Gastrocnemius medialis (tissue), 4 donors: ENCODE measurements at regions not wholly inside any gene's neighbourhood (a gene's known extent, or its start where the extent isn't known, plus 50 kb on each side); places are given as distances from the start of the nearest gene placed in this dataset.
"Not testable (repeated sequence)": the region's sequence is repeated elsewhere in the genome, so short reads cannot be mapped to it uniquely, and the experiment has no call there.

Source experiments
- POLR2A ChIP-seq, 2 donors: fragments of 450-650 bp; IDR thresholded peaks; one replicate each; pipeline ENCODE4 v1.6.1; 2017; ENCODE audit warnings: antibody characterized with exemption in 2 of 2, mild to moderate bottlenecking in 2 of 2, moderate library complexity in 2 of 2
- TF ChIP-seq, protein P1 (sequence below), 5 experiments: fragments of 450-650 bp in 3 of 5; fragments of 200-600 bp in 2 of 5; sonication (generic) in 2 of 5; IDR thresholded peaks in 4 of 5; conservative IDR thresholded peaks in 1 of 5; 1 replicate in 4 of 5; 2 replicates in 1 of 5; pipeline ENCODE4 v1.5.1; 2016 to 2019; ENCODE audit warnings: antibody characterized with exemption in 5 of 5, mild to moderate bottlenecking in 3 of 5, moderate library complexity in 3 of 5

DNA sequence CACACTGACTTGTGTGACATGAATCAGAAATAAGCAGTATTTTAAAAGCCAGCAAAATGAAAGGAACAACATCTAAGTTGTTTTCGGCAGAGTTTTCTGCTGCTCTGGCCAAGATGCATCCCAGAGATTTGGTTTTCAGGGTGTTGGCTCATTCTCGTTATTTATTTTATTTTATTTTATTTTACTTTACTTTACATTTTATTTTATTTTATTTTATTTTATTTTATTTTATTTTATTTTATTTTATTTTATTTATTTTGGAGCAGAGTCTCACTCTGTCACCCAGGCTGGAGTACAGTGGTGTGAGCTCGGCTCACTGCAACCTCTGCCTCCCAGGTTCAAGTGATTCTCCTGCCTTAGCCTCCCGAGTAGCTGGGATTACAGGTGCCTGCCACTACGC is 64.5 kb upstream of the CEP85L start:
- TF ChIP-seq, protein P1, sequence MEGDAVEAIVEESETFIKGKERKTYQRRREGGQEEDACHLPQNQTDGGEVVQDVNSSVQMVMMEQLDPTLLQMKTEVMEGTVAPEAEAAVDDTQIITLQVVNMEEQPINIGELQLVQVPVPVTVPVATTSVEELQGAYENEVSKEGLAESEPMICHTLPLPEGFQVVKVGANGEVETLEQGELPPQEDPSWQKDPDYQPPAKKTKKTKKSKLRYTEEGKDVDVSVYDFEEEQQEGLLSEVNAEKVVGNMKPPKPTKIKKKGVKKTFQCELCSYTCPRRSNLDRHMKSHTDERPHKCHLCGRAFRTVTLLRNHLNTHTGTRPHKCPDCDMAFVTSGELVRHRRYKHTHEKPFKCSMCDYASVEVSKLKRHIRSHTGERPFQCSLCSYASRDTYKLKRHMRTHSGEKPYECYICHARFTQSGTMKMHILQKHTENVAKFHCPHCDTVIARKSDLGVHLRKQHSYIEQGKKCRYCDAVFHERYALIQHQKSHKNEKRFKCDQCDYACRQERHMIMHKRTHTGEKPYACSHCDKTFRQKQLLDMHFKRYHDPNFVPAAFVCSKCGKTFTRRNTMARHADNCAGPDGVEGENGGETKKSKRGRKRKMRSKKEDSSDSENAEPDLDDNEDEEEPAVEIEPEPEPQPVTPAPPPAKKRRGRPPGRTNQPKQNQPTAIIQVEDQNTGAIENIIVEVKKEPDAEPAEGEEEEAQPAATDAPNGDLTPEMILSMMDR (IDR thresholded peaks at IDR 0.05 in 4 of 5, conservative IDR thresholded peaks at IDR 0.05 in 1 of 5), result not testable (repeated sequence)
- not testable (repeated sequence) for TF ChIP-seq POLR2A (IDR thresholded peaks at IDR 0.05)
